ENCODE measurements at regions not wholly inside any gene's neighbourhood (a gene's known extent, or its start where the extent isn't known, plus 50 kb on each side); places are given as distances from the start of the nearest gene placed in this dataset.

DNA sequence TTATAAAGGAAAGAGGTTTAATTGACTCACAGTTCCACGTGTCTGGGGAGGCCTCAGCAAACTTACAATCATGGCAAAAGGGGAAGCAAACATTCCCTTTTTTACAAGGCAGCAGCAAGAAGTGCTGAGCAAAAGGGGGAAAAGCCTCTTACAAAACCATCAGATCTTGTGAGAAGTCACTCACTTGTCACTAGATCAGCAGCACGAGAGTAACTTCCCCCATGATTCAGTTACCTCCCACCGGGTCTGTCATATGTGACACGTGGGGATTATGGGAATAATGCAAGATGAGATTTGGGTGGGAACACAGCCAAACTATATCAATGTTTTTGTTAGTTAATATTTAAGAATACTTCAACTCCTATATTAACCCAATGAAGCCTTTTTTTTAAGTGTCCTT is 275.2 kb upstream of the CDH9 start:
- TF ChIP-seq POLR2A (IDR thresholded peaks at IDR 0.05) = no peak
- TF ChIP-seq, protein P1, sequence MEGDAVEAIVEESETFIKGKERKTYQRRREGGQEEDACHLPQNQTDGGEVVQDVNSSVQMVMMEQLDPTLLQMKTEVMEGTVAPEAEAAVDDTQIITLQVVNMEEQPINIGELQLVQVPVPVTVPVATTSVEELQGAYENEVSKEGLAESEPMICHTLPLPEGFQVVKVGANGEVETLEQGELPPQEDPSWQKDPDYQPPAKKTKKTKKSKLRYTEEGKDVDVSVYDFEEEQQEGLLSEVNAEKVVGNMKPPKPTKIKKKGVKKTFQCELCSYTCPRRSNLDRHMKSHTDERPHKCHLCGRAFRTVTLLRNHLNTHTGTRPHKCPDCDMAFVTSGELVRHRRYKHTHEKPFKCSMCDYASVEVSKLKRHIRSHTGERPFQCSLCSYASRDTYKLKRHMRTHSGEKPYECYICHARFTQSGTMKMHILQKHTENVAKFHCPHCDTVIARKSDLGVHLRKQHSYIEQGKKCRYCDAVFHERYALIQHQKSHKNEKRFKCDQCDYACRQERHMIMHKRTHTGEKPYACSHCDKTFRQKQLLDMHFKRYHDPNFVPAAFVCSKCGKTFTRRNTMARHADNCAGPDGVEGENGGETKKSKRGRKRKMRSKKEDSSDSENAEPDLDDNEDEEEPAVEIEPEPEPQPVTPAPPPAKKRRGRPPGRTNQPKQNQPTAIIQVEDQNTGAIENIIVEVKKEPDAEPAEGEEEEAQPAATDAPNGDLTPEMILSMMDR (IDR thresholded peaks at IDR 0.05) = no peak
- Histone ChIP-seq H3K4me3 (no peak overlapping the region), H3K36me3 (ENCODE audit: low read depth, missing control alignments) (no peaks in the 10 kb centered on the region), H3K27me3 (no peaks in the 10 kb centered on the region), H3K9me3 (no peaks in the 10 kb centered on the region), H3K4me1 (no peaks in the 10 kb centered on the region), H3K27ac (no peak overlapping the region)
- 67 to 72% methylated on average over 4 of the region's 4 CpGs for WGBS, 2 donors
- DNase-seq = no peak
- intact Hi-C loops (cut with DNase I; ENCODE audit: low total_unique reads) = no loop called here

DNA sequence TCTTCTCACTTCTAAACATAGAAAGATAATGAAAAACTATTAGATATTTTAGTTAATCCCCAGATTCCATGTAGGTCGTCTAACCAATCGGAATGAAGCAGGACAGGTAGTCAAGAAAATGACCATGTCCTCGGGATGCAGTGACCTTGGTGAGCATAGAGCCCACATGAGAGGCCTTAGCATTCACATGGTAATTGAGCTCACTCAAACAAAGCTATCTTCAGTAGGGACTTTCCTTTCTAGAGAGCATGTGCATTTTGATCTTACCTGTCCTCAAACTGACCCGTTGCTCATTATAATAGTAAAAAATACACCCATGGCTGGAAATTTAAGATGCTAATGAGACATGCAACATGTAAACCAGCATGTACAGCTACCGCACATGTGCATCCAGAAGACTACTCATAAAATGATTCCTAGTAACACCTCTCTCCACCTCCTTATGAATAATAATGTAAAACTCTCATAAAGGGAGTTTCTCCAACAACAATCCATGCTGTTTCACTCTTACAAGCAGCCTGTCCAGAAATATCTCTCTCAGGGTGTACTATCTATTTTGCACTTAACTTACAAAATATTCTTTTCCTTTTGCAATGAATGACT is 274.0 kb upstream of the CDH9 start:
- DNase-seq = no peak
- H3K27ac ChIP-seq = no peak overlapping the region
- H3K36me3 ChIP-seq (ENCODE audit: low read depth, missing control alignments) = no peaks in the 10 kb centered on the region
- intact Hi-C loops (cut with DNase I; ENCODE audit: low total_unique reads) = no loop called here
- H3K9me3 ChIP-seq = no peaks in the 10 kb centered on the region
- H3K27me3 ChIP-seq = no peaks in the 10 kb centered on the region
- H3K4me1 ChIP-seq = no peaks in the 10 kb centered on the region
- TF ChIP-seq POLR2A (IDR thresholded peaks at IDR 0.05) = no peak
- TF ChIP-seq, protein P1 (IDR thresholded peaks at IDR 0.05) = no peak
- H3K4me3 ChIP-seq = no peak overlapping the region
- WGBS, 2 donors = 83 to 91% methylated on average over 5 of the region's 5 CpGs

DNA sequence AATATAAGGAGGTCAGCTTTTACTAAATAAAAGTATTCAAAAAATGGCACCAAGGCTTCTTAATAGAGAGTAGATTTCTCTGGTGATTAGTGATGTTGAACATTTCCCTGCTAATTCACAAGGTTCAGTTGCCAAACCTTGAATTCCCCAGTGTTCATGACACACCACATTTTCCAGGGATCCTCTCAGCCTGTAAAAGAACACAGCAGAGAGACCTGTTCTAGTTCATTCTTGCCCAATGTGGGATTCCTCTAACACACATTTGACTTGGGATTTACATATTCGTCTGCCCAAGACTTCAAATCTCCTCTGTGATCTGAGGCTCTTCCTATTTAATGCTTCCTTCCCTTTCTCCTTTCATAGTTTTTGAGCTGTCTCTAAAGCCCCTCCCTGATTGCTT is 273.2 kb upstream of the CDH9 start:
- Histone ChIP-seq H3K9me3 (no peaks in the 10 kb centered on the region), H3K4me3 (no peak overlapping the region), H3K36me3 (ENCODE audit: low read depth, missing control alignments) (no peaks in the 10 kb centered on the region), H3K27me3 (no peaks in the 10 kb centered on the region), H3K27ac (no peak overlapping the region), H3K4me1 (no peaks in the 10 kb centered on the region)
- intact Hi-C loops (cut with DNase I; ENCODE audit: low total_unique reads) = no loop called here
- TF ChIP-seq, protein P1 (IDR thresholded peaks at IDR 0.05) = no peak
- no peak for TF ChIP-seq POLR2A (IDR thresholded peaks at IDR 0.05)
- DNase-seq = no peak
- WGBS, 2 donors = 83 to 86% methylated on average over 1 of the region's 1 CpG

DNA sequence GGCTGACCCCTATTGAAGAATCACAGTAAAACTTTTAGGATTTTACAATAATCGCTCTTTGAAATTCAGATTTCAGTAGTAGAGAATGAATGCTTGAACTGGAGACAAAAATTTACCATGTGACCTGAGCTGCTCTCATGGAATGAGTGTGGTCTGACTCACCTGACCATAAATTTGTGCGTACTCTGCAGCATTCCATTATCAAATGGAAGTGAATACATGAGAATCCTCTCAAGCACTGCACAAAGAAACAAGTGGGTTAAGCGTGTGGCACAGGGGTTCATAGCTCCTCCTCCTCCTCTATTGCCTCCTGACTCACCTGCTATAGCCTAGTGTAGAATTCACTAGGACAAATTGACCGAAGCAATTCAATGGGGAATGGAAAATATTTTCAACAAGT is 269.8 kb upstream of the CDH9 start:
- Histone ChIP-seq H3K36me3 (ENCODE audit: low read depth, missing control alignments) (no peaks in the 10 kb centered on the region), H3K27ac (no peak overlapping the region), H3K9me3 (no peaks in the 10 kb centered on the region), H3K4me3 (no peak overlapping the region), H3K4me1 (no peaks in the 10 kb centered on the region), H3K27me3 (no peaks in the 10 kb centered on the region)
- intact Hi-C loops (cut with DNase I; ENCODE audit: low total_unique reads) = no loop called here
- no peak for TF ChIP-seq POLR2A (IDR thresholded peaks at IDR 0.05)
- TF ChIP-seq, protein P1 (IDR thresholded peaks at IDR 0.05) = no peak
- no peak for DNase-seq
- 84 to 91% methylated on average over 4 of the region's 4 CpGs for WGBS, 2 donors

DNA sequence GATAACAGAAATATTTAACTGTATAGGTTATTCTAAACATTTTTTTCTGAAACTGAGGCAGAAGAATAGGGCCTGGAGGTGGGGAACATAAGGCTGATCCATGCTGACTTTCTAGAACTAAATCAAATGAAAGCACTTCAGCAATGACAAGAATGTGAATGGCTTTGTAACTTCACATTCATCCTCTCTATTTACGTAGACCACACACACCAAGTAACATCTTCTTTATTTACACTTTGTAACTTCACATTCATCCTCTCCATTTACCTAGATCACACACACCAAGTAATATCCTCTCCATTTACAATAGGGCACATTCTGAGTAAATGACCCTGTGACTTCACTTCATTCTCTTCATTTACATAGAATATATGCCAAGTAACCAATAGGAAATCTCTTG is 251.8 kb upstream of the CDH9 start:
- 83 to 92% methylated on average over 1 of the region's 1 CpG for WGBS, 2 donors
- H3K4me1 ChIP-seq = no peaks in the 10 kb centered on the region
- no peaks in the 10 kb centered on the region for H3K36me3 ChIP-seq (ENCODE audit: low read depth, missing control alignments)
- intact Hi-C loops (cut with DNase I; ENCODE audit: low total_unique reads) = no loop called here
- no peak overlapping the region for H3K27ac ChIP-seq
- H3K27me3 ChIP-seq = no peaks in the 10 kb centered on the region
- TF ChIP-seq, protein P1 (IDR thresholded peaks at IDR 0.05) = no peak
- no peak for TF ChIP-seq POLR2A (IDR thresholded peaks at IDR 0.05)
- DNase-seq = no peak
- no peaks in the 10 kb centered on the region for H3K9me3 ChIP-seq
- no peak overlapping the region for H3K4me3 ChIP-seq

All from testis (tissue), 2 donors.